OCI-LY3 (cell line): ENCODE measurements at regions not wholly inside any gene's neighbourhood (a gene's known extent, or its start where the extent isn't known, plus 50 kb on each side); places are given as distances from the start of the nearest gene placed in this dataset.

Experiments used
- H2AFZ ChIP-seq: fragments of 200-600, 300-600 bp; shearing (Covaris generic); 2 replicates; pipeline ENCODE4 v1.6.0; 2014; ENCODE audit warnings: antibody characterized with exemption, low read depth, low read length
- H3K27ac ChIP-seq: fragments of 200-600, 300-600 bp; sonication (generic); 2 replicates; pipeline ENCODE4 v1.5.1; 2014; ENCODE audit warnings: mild to moderate bottlenecking, low read length, moderate library complexity, mixed read lengths
- H3K27me3 ChIP-seq: fragments of 200-600, 300-600 bp; sonication (generic); 2 replicates; pipeline ENCODE4 v1.6.1; 2014; ENCODE audit warnings: low read depth, low read length, mixed read lengths
- H3K36me3 ChIP-seq: fragments of 200-600, 300-600 bp; sonication (generic); replicated peaks from 2 replicates; pipeline ENCODE3; 2014; ENCODE audit warnings: low read depth, low read length, mixed read lengths
- H3K4me1 ChIP-seq: fragments of 300-600, 200-600 bp; sonication (generic); 2 replicates; pipeline ENCODE4 v1.6.1; 2014; ENCODE audit warnings: low read length, mixed read lengths
- H3K4me2 ChIP-seq: fragments of 200-600, 300-600 bp; sonication (generic); 2 replicates; pipeline ENCODE4 v1.6.1; 2014; ENCODE audit warnings: low read length, mixed read lengths
- H3K4me3 ChIP-seq: fragments of 300-600, 200-600 bp; sonication (generic); 2 replicates; pipeline ENCODE4 v1.5.1; 2014; ENCODE audit warnings: antibody characterized with exemption, mild to moderate bottlenecking, low read length, moderate library complexity
- H3K79me2 ChIP-seq: fragments of 300-600, 200-600 bp; shearing (Covaris generic); 2 replicates; pipeline ENCODE4 v1.6.1; 2014; ENCODE audit warnings: mild to moderate bottlenecking, low read length, mixed read lengths
- H3K9ac ChIP-seq: fragments of 300-600, 200-600 bp; shearing (Covaris generic); 2 replicates; pipeline ENCODE4 v1.6.0; 2014; ENCODE audit warnings: mild to moderate bottlenecking, low read length, moderate library complexity
- H3K9me3 ChIP-seq: fragments of 200-600, 300-600 bp; shearing (Covaris generic); 2 replicates; pipeline ENCODE4 v1.6.1; 2014; ENCODE audit warnings: low read length, mixed read lengths; ENCODE audit not compliant: insufficient read depth
- H4K20me1 ChIP-seq: fragments of 200-600, 300-600 bp; sonication (generic); 2 replicates; pipeline ENCODE4 v1.6.1; 2016; ENCODE audit warnings: low read length, mixed read lengths; ENCODE audit not compliant: insufficient read depth
- EZH2phosphoT487 ChIP-seq: fragments of 200-600 bp; shearing (Covaris generic); IDR thresholded peaks from 2 replicates; pipeline ENCODE4 v1.6.1; 2018; ENCODE audit warnings: antibody characterized with exemption, mixed run types, low read depth
- TF ChIP-seq, protein P1 (sequence below): fragments of 200-600, 300-600 bp; sonication (generic); IDR thresholded peaks from 2 replicates; pipeline ENCODE4 v1.5.1; 2014; ENCODE audit warnings: antibody characterized with exemption, low read length, low read depth

DNA sequence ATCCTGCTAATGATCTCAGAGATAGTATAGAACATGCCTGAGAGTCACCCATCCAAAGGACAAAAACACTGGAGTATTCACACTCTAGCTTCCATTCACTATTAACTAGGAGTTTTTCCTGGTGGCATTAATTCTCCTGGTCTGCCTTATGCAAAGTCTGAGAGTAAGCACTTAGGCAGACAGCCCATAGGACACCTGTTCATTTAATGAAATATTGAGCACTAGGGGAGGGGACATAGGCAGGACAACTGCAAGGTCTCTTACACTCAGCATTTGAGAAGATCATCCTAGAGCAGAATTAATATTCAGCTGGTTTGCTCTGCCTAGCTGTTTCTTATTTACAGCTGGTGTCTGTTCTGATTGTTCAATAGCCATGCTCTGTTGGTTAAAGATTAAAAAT, 508.5 kb downstream of the CENPC start:
- no peaks in the 10 kb centered on the region for H3K4me1 ChIP-seq
- H3K4me3 ChIP-seq = no peak overlapping the region
- no peaks in the 10 kb centered on the region for H3K79me2 ChIP-seq
- H3K4me2 ChIP-seq = no peak overlapping the region
- no peak overlapping the region for H3K27ac ChIP-seq
- no peaks in the 10 kb centered on the region for H3K9me3 ChIP-seq
- H3K27me3 ChIP-seq = no peaks in the 10 kb centered on the region
- TF ChIP-seq, protein P1, sequence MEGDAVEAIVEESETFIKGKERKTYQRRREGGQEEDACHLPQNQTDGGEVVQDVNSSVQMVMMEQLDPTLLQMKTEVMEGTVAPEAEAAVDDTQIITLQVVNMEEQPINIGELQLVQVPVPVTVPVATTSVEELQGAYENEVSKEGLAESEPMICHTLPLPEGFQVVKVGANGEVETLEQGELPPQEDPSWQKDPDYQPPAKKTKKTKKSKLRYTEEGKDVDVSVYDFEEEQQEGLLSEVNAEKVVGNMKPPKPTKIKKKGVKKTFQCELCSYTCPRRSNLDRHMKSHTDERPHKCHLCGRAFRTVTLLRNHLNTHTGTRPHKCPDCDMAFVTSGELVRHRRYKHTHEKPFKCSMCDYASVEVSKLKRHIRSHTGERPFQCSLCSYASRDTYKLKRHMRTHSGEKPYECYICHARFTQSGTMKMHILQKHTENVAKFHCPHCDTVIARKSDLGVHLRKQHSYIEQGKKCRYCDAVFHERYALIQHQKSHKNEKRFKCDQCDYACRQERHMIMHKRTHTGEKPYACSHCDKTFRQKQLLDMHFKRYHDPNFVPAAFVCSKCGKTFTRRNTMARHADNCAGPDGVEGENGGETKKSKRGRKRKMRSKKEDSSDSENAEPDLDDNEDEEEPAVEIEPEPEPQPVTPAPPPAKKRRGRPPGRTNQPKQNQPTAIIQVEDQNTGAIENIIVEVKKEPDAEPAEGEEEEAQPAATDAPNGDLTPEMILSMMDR = no peak
- TF ChIP-seq EZH2phosphoT487 = no peak
- H3K36me3 ChIP-seq = no peaks in the 10 kb centered on the region
- no peak overlapping the region for H3K9ac ChIP-seq
- H4K20me1 ChIP-seq = no peaks in the 10 kb centered on the region
- H2AFZ ChIP-seq = no peak overlapping the region

DNA sequence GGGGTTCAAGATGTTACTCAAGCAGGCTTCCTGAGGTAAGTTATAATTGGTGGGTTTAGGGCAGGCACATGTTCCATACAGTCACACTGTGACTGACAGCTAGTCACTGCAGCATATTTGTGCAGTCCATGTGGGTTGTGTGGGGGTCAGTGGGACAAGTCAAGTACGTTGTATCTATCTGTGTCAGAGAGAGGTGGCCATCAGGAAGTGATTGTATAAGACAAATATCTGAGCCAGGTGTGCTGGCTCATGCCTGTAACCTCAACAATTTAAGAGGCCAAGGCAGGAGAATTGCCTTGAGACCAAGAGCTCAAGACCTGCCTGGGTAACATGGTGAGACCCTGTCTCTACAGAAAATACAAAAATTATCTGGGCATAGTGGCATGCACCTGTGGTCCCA, 509.3 kb downstream of the CENPC start:
- Histone ChIP-seq H3K27me3 (no peaks in the 10 kb centered on the region), H3K4me2 (no peak overlapping the region), H4K20me1 (no peaks in the 10 kb centered on the region), H2AFZ (no peak overlapping the region), H3K79me2 (no peaks in the 10 kb centered on the region), H3K4me3 (no peak overlapping the region), H3K36me3 (no peaks in the 10 kb centered on the region), H3K27ac (no peak overlapping the region), H3K9ac (no peak overlapping the region), H3K4me1 (no peaks in the 10 kb centered on the region), H3K9me3 (no peaks in the 10 kb centered on the region)
- TF ChIP-seq, protein P1 = no peak
- no peak for TF ChIP-seq EZH2phosphoT487

DNA sequence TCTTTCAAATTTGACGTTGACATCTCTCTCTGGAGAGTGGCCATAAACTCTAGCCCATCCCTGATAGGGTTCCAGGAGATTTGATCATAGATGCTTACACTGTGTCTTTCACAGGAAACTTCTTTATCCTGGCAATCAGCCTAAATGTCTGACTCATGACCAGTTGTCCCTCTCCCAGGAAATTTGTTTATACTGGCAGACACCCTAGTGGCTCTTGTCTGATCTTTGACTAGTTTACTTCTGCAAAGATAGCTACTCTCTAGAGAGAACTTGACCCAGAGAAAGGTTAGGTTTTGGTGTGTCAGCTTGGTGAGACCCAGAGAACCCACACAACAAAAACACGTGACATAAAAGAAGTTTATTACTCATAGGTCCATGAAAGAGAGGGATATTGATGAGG, 509.8 kb downstream of the CENPC start:
- H3K4me2 ChIP-seq = no peak overlapping the region
- H3K9me3 ChIP-seq = no peaks in the 10 kb centered on the region
- H3K36me3 ChIP-seq = no peaks in the 10 kb centered on the region
- no peaks in the 10 kb centered on the region for H3K79me2 ChIP-seq
- H3K4me1 ChIP-seq = no peaks in the 10 kb centered on the region
- TF ChIP-seq, protein P1 = no peak
- TF ChIP-seq EZH2phosphoT487 = no peak
- H2AFZ ChIP-seq = no peak overlapping the region
- H3K27me3 ChIP-seq = no peaks in the 10 kb centered on the region
- no peaks in the 10 kb centered on the region for H4K20me1 ChIP-seq
- H3K4me3 ChIP-seq = no peak overlapping the region
- H3K27ac ChIP-seq = no peak overlapping the region
- no peak overlapping the region for H3K9ac ChIP-seq

DNA sequence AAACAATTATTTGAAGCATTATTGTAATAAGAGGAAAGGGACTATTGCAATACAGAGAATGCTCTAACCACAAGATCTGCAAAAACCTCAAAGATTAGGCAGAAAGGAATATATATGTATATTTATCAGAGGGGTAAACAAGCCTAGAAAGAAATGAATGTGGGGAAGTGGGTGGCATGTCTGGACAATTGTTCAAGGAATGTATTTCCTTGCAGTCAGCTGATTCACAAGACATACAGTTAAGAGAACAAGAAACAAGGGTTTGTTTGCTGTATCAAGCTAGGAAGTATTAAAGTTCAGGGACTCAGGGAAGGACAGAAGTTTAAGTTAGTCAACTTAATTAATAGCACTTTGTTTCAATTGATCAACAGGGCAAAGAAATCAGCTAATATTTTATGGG, 514.7 kb downstream of the CENPC start:
- Histone ChIP-seq H3K27me3 (no peaks in the 10 kb centered on the region), H4K20me1 (no peaks in the 10 kb centered on the region), H3K79me2 (no peaks in the 10 kb centered on the region), H3K9me3 (no peaks in the 10 kb centered on the region), H3K4me3 (no peak overlapping the region), H3K4me1 (no peaks in the 10 kb centered on the region), H3K27ac (no peak overlapping the region), H3K4me2 (no peak overlapping the region), H2AFZ (no peak overlapping the region), H3K36me3 (no peaks in the 10 kb centered on the region), H3K9ac (no peak overlapping the region)
- TF ChIP-seq, protein P1 = no peak
- TF ChIP-seq EZH2phosphoT487 = no peak
